Testis (tissue), 2 donors: ENCODE measurements at regions not wholly inside any gene's neighbourhood (a gene's known extent, or its start where the extent isn't known, plus 50 kb on each side); places are given as distances from the start of the nearest gene placed in this dataset.

Source experiments
- POLR2A ChIP-seq: fragments of 450-650 bp; IDR thresholded peaks from one replicate; pipeline ENCODE4 v1.6.1; 2017; ENCODE audit warnings: antibody characterized with exemption, mild to moderate bottlenecking, moderate library complexity
- TF ChIP-seq, protein P1 (sequence below), 3 experiments: fragments of 450-650 bp in 2 of 3; fragments of 200-600 bp in 1 of 3; sonication (generic) in 1 of 3; IDR thresholded peaks; one replicate each; pipeline ENCODE4 v1.5.1; 2016 to 2019; ENCODE audit warnings: antibody characterized with exemption in 3 of 3, mild to moderate bottlenecking in 2 of 3, moderate library complexity in 1 of 3

DNA sequence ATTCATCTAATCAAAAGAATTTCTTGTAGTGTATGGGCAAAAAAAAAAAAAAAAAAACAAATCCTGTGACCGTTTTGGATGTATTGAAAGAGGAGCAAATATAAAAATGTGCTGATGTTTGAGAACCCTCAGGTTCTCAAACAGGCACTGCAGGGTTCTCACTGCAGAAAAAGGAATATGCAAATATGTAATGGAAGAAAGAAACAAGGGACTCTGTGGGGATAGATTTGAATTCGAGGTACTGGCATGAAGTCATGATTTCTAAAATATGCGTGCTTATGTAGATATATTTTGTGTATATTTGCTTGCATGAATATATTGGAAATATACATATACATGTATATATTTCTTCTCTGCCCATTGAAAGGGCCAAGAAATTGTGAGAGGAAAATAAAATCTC is 365.0 kb upstream of the RUNX1 start:
- TF ChIP-seq, protein P1, sequence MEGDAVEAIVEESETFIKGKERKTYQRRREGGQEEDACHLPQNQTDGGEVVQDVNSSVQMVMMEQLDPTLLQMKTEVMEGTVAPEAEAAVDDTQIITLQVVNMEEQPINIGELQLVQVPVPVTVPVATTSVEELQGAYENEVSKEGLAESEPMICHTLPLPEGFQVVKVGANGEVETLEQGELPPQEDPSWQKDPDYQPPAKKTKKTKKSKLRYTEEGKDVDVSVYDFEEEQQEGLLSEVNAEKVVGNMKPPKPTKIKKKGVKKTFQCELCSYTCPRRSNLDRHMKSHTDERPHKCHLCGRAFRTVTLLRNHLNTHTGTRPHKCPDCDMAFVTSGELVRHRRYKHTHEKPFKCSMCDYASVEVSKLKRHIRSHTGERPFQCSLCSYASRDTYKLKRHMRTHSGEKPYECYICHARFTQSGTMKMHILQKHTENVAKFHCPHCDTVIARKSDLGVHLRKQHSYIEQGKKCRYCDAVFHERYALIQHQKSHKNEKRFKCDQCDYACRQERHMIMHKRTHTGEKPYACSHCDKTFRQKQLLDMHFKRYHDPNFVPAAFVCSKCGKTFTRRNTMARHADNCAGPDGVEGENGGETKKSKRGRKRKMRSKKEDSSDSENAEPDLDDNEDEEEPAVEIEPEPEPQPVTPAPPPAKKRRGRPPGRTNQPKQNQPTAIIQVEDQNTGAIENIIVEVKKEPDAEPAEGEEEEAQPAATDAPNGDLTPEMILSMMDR (IDR thresholded peaks at IDR 0.05) = no peak
- no peak for TF ChIP-seq POLR2A
